Mesendoderm (in vitro differentiated cells): ENCODE measurements at regions not wholly inside any gene's neighbourhood (a gene's known extent, or its start where the extent isn't known, plus 50 kb on each side); places are given as distances from the start of the nearest gene placed in this dataset.
"Not testable (repeated sequence)": the region's sequence is repeated elsewhere in the genome, so short reads cannot be mapped to it uniquely, and the experiment has no call there.

Experiments
- DNase-seq: peaks from one replicate; pipeline ENCODE4 v3.0.0; 2013
- H2AK5ac ChIP-seq: 2 replicates; pipeline ENCODE4 v1.6.1; 2013; ENCODE audit warnings: low read length, inconsistent platforms
- H2BK120ac ChIP-seq: 2 replicates; pipeline ENCODE4 v1.6.1; 2013; ENCODE audit warnings: low read depth, mild to moderate bottlenecking, low read length, moderate library complexity, mixed read lengths
- H2BK15ac ChIP-seq: replicated peaks from 2 replicates; pipeline ENCODE4 v1.6.1; 2013; ENCODE audit warnings: low read depth, mild to moderate bottlenecking, moderate library complexity
- H2BK5ac ChIP-seq: 2 replicates; pipeline ENCODE4 v1.6.1; 2013; ENCODE audit warnings: low read length, inconsistent platforms
- H3K18ac ChIP-seq: 2 replicates; pipeline ENCODE4 v1.6.1; 2013; ENCODE audit warnings: mild to moderate bottlenecking, low read length, mixed read lengths
- H3K23ac ChIP-seq: one replicate; pipeline ENCODE4 v1.6.1; 2013; ENCODE audit warnings: low read length
- H3K27ac ChIP-seq: 2 replicates; pipeline ENCODE4 v1.5.1; 2013; ENCODE audit warnings: low read depth, mild to moderate bottlenecking, inconsistent platforms, low read length, moderate library complexity
- H3K27me3 ChIP-seq: 2 replicates; pipeline ENCODE4 v1.6.1; 2013; ENCODE audit warnings: low read length, control low read depth, mild to moderate bottlenecking, inconsistent platforms; ENCODE audit not compliant: insufficient read depth, poor library complexity
- H3K36me3 ChIP-seq: 2 replicates; pipeline ENCODE4 v1.6.1; 2013; ENCODE audit warnings: low read length, inconsistent platforms; ENCODE audit not compliant: control insufficient read depth, insufficient read depth
- H3K4ac ChIP-seq: one replicate; pipeline ENCODE4 v1.6.1; 2013; ENCODE audit warnings: low read depth, mild to moderate bottlenecking, low read length, moderate library complexity
- H3K4me1 ChIP-seq: 2 replicates; pipeline ENCODE4 v1.6.1; 2013; ENCODE audit warnings: low read depth, low read length, inconsistent platforms; ENCODE audit not compliant: control insufficient read depth
- H3K4me2 ChIP-seq: 2 replicates; pipeline ENCODE4 v1.6.1; 2013; ENCODE audit warnings: low read length
- H3K4me3 ChIP-seq: 2 replicates; pipeline ENCODE4 v1.5.1; 2013; ENCODE audit warnings: mild to moderate bottlenecking, low read length
- H3K56ac ChIP-seq: one replicate; pipeline ENCODE4 v1.6.1; 2013; ENCODE audit warnings: low read length
- H3K79me1 ChIP-seq: 2 replicates; pipeline ENCODE4 v1.6.1; 2013; ENCODE audit warnings: low read length, inconsistent platforms
- H3K79me2 ChIP-seq: 2 replicates; pipeline ENCODE4 v1.6.1; 2013; ENCODE audit warnings: mild to moderate bottlenecking, low read length; ENCODE audit not compliant: control insufficient read depth, insufficient read depth
- H3K9ac ChIP-seq: 2 replicates; pipeline ENCODE4 v1.6.1; 2013; ENCODE audit warnings: low read length, inconsistent platforms
- H4K5ac ChIP-seq: one replicate; pipeline ENCODE4 v1.6.1; 2013; ENCODE audit warnings: low read length
- H4K8ac ChIP-seq: one replicate; pipeline ENCODE4 v1.6.1; 2013; ENCODE audit warnings: low read depth, mild to moderate bottlenecking, control low read depth, low read length, moderate library complexity
- WGBS: extraction: QIAGEN DNeasy Blood & Tissue Kit; methylation state at CpG from one replicate; pipeline ENCODE4 v1.1.7; 2013; ENCODE audit warnings: low lambda C conversion rate, missing lambda C conversion rate; ENCODE audit not compliant: insufficient coverage; ENCODE audit errors: extremely low coverage; 5-methylcytosine and 5-hydroxymethylcytosine counted together

- no peak overlapping the region for H4K5ac ChIP-seq
- no peaks in the 10 kb centered on the region for H3K79me2 ChIP-seq
- no peak for DNase-seq
- no peaks in the 10 kb centered on the region for H3K4me1 ChIP-seq
- H3K36me3 ChIP-seq: peaks cover 12% of the 10 kb centered on the region
- H3K4me2 ChIP-seq: no peak overlapping the region
- H3K18ac ChIP-seq: no peak overlapping the region
- H3K9ac ChIP-seq: no peak overlapping the region
- H3K27me3 ChIP-seq: no peaks in the 10 kb centered on the region
- H3K23ac ChIP-seq: no peak overlapping the region
- H2BK5ac ChIP-seq: no peak overlapping the region
- H2BK15ac ChIP-seq: no peak overlapping the region
- no CpG with 5 or more reads among the region's 9 CpGs for WGBS
- no peak overlapping the region for H3K27ac ChIP-seq
- H2AK5ac ChIP-seq: no peak overlapping the region
- no peak overlapping the region for H3K4me3 ChIP-seq
- H2BK120ac ChIP-seq: no peak overlapping the region
- H4K8ac ChIP-seq: no peak overlapping the region
- H3K56ac ChIP-seq: no peak overlapping the region
- H3K4ac ChIP-seq: no peak overlapping the region
- H3K79me1 ChIP-seq: peaks cover 3% of the 10 kb centered on the region
Measured at GRCh38 chr7:66553001-66553400, 75.7 kb upstream of the KCTD7 start.

- H3K27ac ChIP-seq, H2BK120ac ChIP-seq, H3K79me1 ChIP-seq, H3K4me2 ChIP-seq, H4K8ac ChIP-seq, H3K27me3 ChIP-seq, H4K5ac ChIP-seq, H3K4ac ChIP-seq, H3K18ac ChIP-seq, H2BK15ac ChIP-seq, H3K4me1 ChIP-seq, H3K79me2 ChIP-seq, H3K4me3 ChIP-seq, H3K9ac ChIP-seq, H3K56ac ChIP-seq, H3K36me3 ChIP-seq, H3K23ac ChIP-seq, H2AK5ac ChIP-seq, H2BK5ac ChIP-seq, DNase-seq: not testable (repeated sequence)
- WGBS: no CpG with 5 or more reads among the region's 2 CpGs
Measured at GRCh38 chr7:66553675-66554074, 75.0 kb upstream of the KCTD7 start.

- no CpG with 5 or more reads among the region's 8 CpGs for WGBS
- H3K27me3 ChIP-seq, H2BK5ac ChIP-seq: not testable (repeated sequence)
Measured at GRCh38 chr7:66554291-66554690, 74.4 kb upstream of the KCTD7 start.

DNA sequence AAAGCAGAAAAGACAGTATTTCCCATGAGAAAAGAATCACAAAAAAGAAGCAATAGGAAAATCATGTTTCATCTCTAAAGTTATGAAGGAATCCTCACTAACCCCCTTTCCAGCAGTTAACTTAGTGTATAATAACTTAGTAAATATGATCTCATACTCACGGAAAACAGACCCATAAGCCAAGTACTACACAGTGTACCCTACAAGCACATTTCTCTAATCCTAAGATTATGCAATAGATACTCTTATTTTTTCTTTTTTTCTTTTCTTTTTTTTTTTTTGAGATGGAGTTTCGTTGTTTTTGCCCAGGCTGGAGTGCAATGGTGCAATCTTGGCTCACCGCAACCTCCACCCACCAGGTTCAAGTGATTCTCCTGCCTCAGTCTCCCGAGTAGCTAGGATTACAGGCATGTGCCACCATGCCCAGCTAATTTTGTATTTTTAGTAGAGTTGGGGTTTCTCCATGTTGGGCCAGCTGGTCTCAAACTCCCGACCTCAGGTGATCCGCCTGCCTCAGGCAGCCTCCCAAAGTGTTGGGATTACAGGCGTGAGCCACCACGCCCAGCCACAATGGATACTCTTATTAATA is 73.7 kb upstream of the KCTD7 start:
- H3K27me3 ChIP-seq, H2BK15ac ChIP-seq, H3K27ac ChIP-seq, H3K23ac ChIP-seq, H3K79me1 ChIP-seq, H3K9ac ChIP-seq, H4K8ac ChIP-seq, H3K4me2 ChIP-seq, H3K4ac ChIP-seq, H3K18ac ChIP-seq, H2BK120ac ChIP-seq, H3K79me2 ChIP-seq, H2AK5ac ChIP-seq, H3K4me3 ChIP-seq, H2BK5ac ChIP-seq, H4K5ac ChIP-seq, H3K36me3 ChIP-seq, H3K56ac ChIP-seq, H3K4me1 ChIP-seq, DNase-seq: not testable (repeated sequence)
- WGBS: no CpG with 5 or more reads among the region's 8 CpGs

More at GRCh38 chr7:66554291-66554690, 74.4 kb upstream of the KCTD7 start:
- not testable (repeated sequence) for H3K9ac ChIP-seq, H3K56ac ChIP-seq, H3K36me3 ChIP-seq, H3K4me1 ChIP-seq, H3K27ac ChIP-seq, H2BK120ac ChIP-seq, H3K23ac ChIP-seq, H3K79me2 ChIP-seq, H3K79me1 ChIP-seq, DNase-seq, H4K8ac ChIP-seq, H2AK5ac ChIP-seq, H3K4me3 ChIP-seq, H3K4ac ChIP-seq, H3K4me2 ChIP-seq, H2BK15ac ChIP-seq, H4K5ac ChIP-seq, H3K18ac ChIP-seq

DNA sequence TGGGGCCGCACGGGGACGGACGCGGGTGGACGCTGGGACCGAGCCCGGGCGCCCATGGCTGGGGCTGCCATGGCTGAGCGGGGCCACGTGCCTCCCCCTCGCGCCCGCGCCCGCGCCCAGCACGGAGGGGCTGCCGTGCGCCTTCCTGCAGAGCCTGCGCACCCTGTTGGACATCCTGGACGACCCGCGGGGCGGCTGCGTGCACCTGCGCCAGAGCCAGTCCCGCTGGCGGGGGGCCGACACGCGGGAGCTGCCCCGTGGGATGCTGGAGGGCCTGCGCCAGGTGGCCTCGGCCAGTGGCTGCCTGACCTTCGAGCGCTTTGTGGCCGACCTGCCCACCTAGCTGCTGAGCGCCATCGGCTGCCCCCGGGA is 72.5 kb upstream of the KCTD7 start:
- Histone ChIP-seq H3K4me2 (no peak overlapping the region), H3K36me3 (peaks cover 10% of the 10 kb centered on the region)
- WGBS: no CpG with 5 or more reads among the region's 41 CpGs

GRCh38 chr7:66556549-66557213 is 72.0 kb upstream of the KCTD7 start:
- WGBS: no CpG with 5 or more reads among the region's 54 CpGs
- H3K23ac ChIP-seq: no peak overlapping the region

More for the DNA sequence above, 72.5 kb upstream of the KCTD7 start:
- H3K56ac ChIP-seq: no peak overlapping the region
- H3K18ac ChIP-seq: no peak overlapping the region
- H3K27me3 ChIP-seq: no peaks in the 10 kb centered on the region
- no peak overlapping the region for H3K4ac ChIP-seq
- H2BK120ac ChIP-seq: no peak overlapping the region
- peaks cover 4% of the 10 kb centered on the region for H3K79me1 ChIP-seq
- H2BK5ac ChIP-seq: no peak overlapping the region
- H3K4me1 ChIP-seq: no peaks in the 10 kb centered on the region
- H4K8ac ChIP-seq: no peak overlapping the region
- no peak overlapping the region for H4K5ac ChIP-seq
- no peak overlapping the region for H3K4me3 ChIP-seq
- H3K23ac ChIP-seq: no peak overlapping the region
- H3K9ac ChIP-seq: no peak overlapping the region
- DNase-seq: no peak
- no peak overlapping the region for H3K27ac ChIP-seq
- H2AK5ac ChIP-seq: no peak overlapping the region
- no peak overlapping the region for H2BK15ac ChIP-seq
- H3K79me2 ChIP-seq: peaks cover 6% of the 10 kb centered on the region

More at GRCh38 chr7:66556549-66557213, 72.0 kb upstream of the KCTD7 start:
- no peaks in the 10 kb centered on the region for H3K4me1 ChIP-seq
- no peak overlapping the region for H2AK5ac ChIP-seq
- no peak overlapping the region for H3K4me3 ChIP-seq
- H2BK5ac ChIP-seq: no peak overlapping the region
- H2BK15ac ChIP-seq: no peak overlapping the region
- H2BK120ac ChIP-seq: no peak overlapping the region
- peaks cover 7% of the 10 kb centered on the region for H3K36me3 ChIP-seq
- no peak for DNase-seq
- no peaks in the 10 kb centered on the region for H3K27me3 ChIP-seq
- H3K56ac ChIP-seq: no peak overlapping the region
- H4K8ac ChIP-seq: no peak overlapping the region
- no peak overlapping the region for H3K4me2 ChIP-seq
- peaks cover 6% of the 10 kb centered on the region for H3K79me2 ChIP-seq
- no peak overlapping the region for H3K4ac ChIP-seq
- no peak overlapping the region for H3K18ac ChIP-seq
- H4K5ac ChIP-seq: no peak overlapping the region
- peaks cover 4% of the 10 kb centered on the region for H3K79me1 ChIP-seq
- no peak overlapping the region for H3K27ac ChIP-seq
- no peak overlapping the region for H3K9ac ChIP-seq
